CMK (cell line): ENCODE measurements at regions not wholly inside any gene's neighbourhood (a gene's known extent, or its start where the extent isn't known, plus 50 kb on each side); places are given as distances from the start of the nearest gene placed in this dataset.

Experiments used
- DNase-seq: peaks from one replicate; pipeline ENCODE4 v3.0.0-alpha.2; 2010; ENCODE audit warnings: low read depth

- DNase-seq: no peak
Measured at GRCh38 chr12:92089559-92089958, 56.1 kb downstream of the BTG1 start.

- no peak for DNase-seq
Measured at GRCh38 chr12:92088805-92089204, 56.8 kb downstream of the BTG1 start.

DNA sequence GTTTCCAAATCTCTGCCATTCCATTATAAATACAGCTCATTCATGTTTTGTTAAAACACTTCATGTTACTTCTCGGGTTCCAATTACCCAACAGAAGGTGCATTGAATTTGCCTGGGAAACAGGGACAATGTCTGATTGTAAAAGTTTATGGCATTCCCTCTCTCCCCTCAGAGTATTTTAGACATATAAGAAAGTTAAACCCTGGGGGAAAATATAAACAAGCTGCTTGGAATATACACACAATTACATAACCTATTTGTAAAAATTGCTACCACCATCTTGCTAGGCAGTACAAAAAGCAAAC lies 60.0 kb downstream of the BTG1 start:
- DNase-seq: no peak

- no peak for DNase-seq
Measured at GRCh38 chr12:92085040-92085735, 60.5 kb downstream of the BTG1 start.

DNA sequence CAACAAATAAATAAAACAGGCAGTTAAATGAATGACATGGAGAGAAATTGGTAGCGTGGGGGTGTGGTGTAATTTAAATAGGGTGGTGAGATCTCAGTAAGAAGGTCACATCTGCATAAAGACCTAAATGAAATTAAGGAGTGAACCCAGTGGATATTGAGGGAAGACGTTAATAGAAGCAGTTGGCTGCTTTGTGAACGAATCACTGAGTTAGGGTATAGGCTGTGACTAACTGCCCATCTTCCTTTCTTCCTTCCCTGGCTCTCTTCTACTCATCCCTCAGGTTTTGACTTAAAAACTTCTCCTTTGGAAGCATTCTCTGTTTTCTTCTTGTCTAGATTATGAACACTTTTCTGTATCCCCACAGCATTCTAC lies 64.7 kb downstream of the BTG1 start:
- DNase-seq: no peak

GRCh38 chr12:92079054-92079385 lies 66.6 kb downstream of the BTG1 start:
- DNase-seq: no peak

DNA sequence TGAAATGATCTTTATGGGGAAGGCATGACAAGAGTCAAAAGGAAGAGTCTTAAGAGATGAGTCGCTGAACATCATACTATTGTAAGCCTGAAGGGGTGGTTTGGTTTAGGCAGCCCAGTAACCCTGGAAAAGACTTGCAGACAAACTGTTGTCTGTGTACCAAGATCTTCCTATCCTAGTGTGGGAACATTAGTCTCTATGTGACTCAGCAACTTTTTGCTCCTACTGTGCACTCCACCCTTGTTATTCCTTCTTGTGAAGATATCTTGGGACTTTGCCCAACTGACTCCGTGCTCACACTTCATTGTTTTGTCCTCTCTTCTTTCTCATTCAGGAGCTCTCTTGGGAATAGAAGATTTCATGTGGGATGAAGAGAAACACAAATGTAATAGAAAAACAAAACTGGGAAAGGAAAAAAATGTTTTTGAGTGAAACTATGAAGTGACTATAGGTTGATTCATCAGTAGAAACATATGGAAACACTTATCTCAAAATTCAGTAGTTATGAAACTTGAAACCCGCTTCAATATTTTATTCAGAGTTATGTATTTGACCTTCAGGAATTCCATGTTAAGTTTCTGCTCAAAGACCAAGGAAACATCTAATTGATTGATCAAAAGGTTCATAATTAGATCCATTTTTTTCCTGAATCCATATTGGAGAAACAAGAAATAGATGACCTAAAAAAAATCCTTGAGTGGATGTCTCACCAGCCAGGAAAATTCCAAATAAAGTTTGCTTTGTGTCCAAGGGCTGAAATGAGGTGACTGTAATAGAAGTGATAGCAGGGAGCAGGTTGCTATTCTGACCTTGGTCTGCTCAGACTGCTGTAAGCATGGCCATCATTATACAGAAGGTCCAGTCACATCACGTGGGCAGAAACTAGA lies 67.2 kb downstream of the BTG1 start:
- DNase-seq: no peak

- no peak for DNase-seq
Measured at GRCh38 chr12:92077530-92077929, 68.1 kb downstream of the BTG1 start.

DNA sequence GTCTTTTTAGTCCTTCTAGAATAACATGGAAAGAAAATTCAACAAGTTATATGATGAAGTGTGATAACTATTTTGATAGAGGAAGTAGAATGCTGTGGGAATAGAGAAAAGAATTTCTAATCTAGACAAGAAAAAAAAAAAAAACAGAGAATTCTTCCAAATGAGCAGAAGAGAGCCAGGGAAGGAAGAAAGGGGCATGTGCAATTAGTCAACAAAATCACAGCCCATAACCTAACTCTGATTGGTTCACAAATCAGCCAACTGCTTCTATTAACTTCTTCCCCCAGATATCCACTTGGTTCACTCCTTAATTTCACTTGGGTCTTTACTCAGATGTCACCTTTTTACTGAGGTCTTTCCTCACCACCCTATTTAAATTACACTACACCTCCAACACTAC lies 69.5 kb downstream of the BTG1 start:
- DNase-seq: no peak

- no peak for DNase-seq
Measured at GRCh38 chr12:92075425-92075914, 70.2 kb downstream of the BTG1 start.

- no peak for DNase-seq
Measured at GRCh38 chr12:92074889-92075288, 70.8 kb downstream of the BTG1 start.

DNA sequence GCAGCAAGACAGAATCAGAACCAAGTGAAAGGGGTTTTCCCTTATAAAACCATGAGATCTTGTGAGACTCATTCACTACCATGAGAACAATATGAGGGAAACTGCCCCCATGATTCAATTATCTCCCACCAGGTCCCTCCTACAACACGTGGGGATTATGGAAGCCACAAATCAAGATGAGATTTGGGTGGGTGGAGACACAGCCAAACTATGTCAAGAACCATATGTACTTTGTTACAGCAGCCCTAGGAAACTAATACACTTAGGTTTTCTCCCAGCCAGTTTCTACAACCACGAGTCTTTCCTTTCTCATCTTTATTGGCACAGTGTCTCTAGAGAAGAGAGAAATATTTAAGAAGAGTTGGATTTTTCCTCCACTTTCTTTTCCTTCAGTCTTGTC lies 72.6 kb downstream of the BTG1 start:
- no peak for DNase-seq

DNA sequence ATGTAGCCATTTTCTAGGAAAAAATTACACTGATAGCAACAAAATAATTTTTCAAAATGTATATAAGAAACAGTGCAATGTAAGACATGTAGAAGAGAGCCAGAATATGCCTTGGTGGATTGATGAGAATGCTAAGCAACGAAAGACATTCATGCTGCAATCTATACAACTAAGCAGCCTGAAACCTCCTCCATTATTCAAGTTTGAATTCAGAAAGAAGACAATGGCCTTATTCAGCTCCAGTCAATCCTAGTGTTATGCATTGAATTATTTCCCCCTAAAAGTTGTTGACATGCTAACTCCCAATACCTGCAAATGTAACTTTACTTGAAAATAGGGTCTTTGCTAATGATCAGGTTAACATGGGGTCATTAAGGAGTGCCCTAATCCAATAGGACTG lies 73.5 kb downstream of the BTG1 start:
- DNase-seq: no peak

DNA sequence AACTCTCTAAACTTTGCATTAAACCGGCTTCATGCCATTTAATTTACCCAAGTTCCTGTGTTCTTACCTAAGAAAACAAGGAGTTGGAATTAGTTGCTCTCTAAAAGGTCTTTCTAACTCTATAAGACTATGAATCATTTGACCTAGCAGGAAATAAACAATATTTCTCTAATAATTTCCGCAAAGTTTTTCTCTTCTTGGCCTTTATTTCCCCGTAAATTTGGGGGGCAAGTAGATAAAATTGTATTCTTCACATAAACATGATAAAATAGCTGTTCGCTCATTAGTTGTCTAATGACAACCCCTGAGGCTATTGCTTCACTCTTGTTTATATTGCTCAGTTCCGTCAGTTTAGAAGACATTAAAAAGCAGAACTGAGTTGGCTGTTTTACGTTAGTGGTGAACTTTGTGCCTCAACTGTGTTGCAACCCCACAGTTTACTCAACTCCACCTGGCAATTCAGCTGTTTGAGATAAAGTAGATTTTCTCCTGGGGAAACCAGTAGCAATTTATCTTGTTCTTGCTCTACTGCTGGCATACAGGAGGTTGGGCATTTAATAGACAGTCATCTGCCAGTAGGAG lies 74.7 kb downstream of the BTG1 start:
- no peak for DNase-seq

GRCh38 chr12:92070054-92070863 lies 75.4 kb downstream of the BTG1 start:
- DNase-seq: no peak

GRCh38 chr12:92068459-92068858 lies 77.2 kb downstream of the BTG1 start:
- DNase-seq: no peak

DNA sequence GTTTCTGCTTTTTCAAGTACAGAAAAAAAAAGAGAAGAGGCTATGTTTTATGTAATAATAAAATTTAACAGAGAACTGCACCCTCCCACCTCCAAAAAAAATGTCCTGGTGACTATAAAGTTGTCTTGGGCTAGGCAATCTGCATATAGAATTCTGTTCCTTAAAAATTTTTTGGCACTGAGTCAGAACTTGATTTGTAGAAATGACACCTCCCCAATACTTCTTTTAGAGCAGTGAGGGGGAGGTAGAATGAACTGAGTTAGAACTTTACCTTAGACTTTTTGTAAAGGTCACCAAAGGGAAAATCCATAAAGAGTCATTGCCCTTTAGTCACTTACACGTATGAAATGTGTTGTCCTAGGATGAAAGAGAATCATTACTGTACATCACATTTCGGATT lies 80.0 kb downstream of the BTG1 start:
- no peak for DNase-seq

DNA sequence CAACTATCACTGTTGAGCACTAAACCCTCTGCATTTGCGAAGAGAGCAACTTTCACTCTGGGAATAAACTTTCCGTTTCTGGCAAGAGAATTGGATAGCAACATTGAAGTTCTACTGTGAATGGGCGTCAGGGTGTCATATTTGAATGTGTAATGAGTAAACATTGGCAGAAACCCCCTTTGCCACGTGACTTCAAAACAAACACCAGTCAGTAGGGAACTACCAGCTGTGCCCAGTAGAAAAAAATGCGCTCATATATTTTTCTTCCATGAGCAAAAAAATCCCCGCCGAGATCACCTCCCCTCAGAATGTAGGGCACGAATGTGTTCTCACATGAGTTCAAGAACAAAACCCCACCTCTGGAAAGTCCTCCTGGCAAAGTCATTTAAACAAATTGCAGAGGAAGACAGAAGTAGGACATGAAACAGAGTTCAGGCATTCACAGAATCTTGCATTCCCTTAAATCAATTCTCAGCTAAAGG lies 80.6 kb downstream of the BTG1 start:
- no peak for DNase-seq

DNA sequence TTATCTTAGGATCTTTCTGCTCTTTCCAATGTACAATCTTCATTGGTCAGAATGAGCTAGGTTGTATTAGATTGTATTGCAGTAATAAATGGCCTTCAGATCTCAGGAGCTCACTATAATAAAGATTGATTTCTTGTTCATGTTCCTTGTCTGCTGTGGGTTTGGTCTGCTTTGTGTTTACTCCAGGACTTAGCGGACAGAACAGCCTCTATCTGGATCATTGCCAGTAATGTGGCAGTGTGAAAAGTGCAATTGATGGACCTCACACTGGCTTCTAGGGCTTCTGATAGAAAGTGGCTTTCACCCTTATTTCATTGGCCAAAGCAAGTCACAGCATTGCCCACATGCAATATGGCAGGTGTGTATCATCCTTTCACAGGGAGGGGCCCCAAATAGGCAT lies 81.2 kb downstream of the BTG1 start:
- no peak for DNase-seq

DNA sequence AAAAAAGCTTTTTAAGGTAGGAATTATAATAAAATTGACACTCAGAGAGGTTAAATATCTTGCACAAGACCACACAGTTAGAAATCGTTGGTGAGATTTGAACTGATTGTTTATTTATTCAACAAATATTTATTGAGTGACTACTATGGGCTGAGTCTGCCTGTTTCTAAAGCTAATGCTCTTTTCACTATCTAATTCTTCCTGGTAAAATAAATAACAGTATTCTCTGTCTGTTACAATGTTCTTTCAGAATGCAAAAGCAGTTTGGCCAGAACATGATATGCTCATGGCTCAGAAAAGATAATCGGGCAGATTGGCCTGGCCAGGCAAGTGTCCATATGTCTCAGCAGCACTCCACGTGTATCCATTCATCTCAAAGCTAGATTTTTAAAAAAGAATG lies 82.0 kb downstream of the BTG1 start:
- DNase-seq: no peak

- DNase-seq: no peak
Measured at GRCh38 chr12:92062539-92063493, 82.8 kb downstream of the BTG1 start.
